ENCODE measurements at regions not wholly inside any gene's neighbourhood (a gene's known extent, or its start where the extent isn't known, plus 50 kb on each side); places are given as distances from the start of the nearest gene placed in this dataset.
"Not testable (repeated sequence)": the region's sequence is repeated elsewhere in the genome, so short reads cannot be mapped to it uniquely, and the experiment has no call there.

- Histone ChIP-seq H3K27ac (ENCODE audit: low read depth, low read length) (no peak overlapping the region), H3K4me1 (ENCODE audit: control insufficient read depth, insufficient read depth, low read length) (no peaks in the 10 kb centered on the region), H3K9me3 (ENCODE audit: control insufficient read depth, insufficient read depth, low read length) (no peaks in the 10 kb centered on the region), H3K27me3 (ENCODE audit: control insufficient read depth, insufficient read depth, low read length) (no peaks in the 10 kb centered on the region), H3K4me3 (ENCODE audit: low read depth, low read length) (no peak overlapping the region), H3K36me3 (ENCODE audit: control insufficient read depth, insufficient read depth, low read length) (no peaks in the 10 kb centered on the region)
- 80% methylated on average over 2 of the region's 3 CpGs for WGBS (ENCODE audit: insufficient coverage)
- DNase-seq (ENCODE audit: low read depth in 4 of 6, low spot score in 6 of 6), result peak in 1 of 6 donors; percentile 13
These were observed 649.1 kb downstream of the EPM2A start for GRCh38 chr6:145086197-145086596.

GRCh38 chr6:145087034-145087433 lies 648.3 kb downstream of the EPM2A start:
- 100% methylated on average over 1 of the region's 3 CpGs for WGBS (ENCODE audit: insufficient coverage)
- Histone ChIP-seq H3K4me1 (ENCODE audit: control insufficient read depth, insufficient read depth, low read length) (no peaks in the 10 kb centered on the region), H3K27me3 (ENCODE audit: control insufficient read depth, insufficient read depth, low read length) (no peaks in the 10 kb centered on the region), H3K27ac (ENCODE audit: low read depth, low read length) (no peak overlapping the region), H3K4me3 (ENCODE audit: low read depth, low read length) (no peak overlapping the region), H3K36me3 (ENCODE audit: control insufficient read depth, insufficient read depth, low read length) (no peaks in the 10 kb centered on the region), H3K9me3 (ENCODE audit: control insufficient read depth, insufficient read depth, low read length) (no peaks in the 10 kb centered on the region)
- DNase-seq (ENCODE audit: low read depth in 4 of 6, low spot score in 6 of 6), result no peak

- Histone ChIP-seq H3K4me1 (ENCODE audit: control insufficient read depth, insufficient read depth, low read length) (no peaks in the 10 kb centered on the region), H3K9me3 (ENCODE audit: control insufficient read depth, insufficient read depth, low read length) (no peaks in the 10 kb centered on the region), H3K36me3 (ENCODE audit: control insufficient read depth, insufficient read depth, low read length) (no peaks in the 10 kb centered on the region), H3K4me3 (ENCODE audit: low read depth, low read length) (no peak overlapping the region), H3K27ac (ENCODE audit: low read depth, low read length) (no peak overlapping the region), H3K27me3 (ENCODE audit: control insufficient read depth, insufficient read depth, low read length) (no peaks in the 10 kb centered on the region)
- no peak for DNase-seq (ENCODE audit: low read depth in 4 of 6, low spot score in 6 of 6)
- WGBS (ENCODE audit: insufficient coverage), result 89% methylated on average over 2 of the region's 4 CpGs
These were observed 644.3 kb downstream of the EPM2A start for GRCh38 chr6:145090801-145091585.

GRCh38 chr6:145091586-145092142 lies 643.7 kb downstream of the EPM2A start:
- 90% methylated on average over 2 of the region's 2 CpGs for WGBS (ENCODE audit: insufficient coverage)
- H3K27ac ChIP-seq (ENCODE audit: low read depth, low read length), result no peak overlapping the region
- no peaks in the 10 kb centered on the region for H3K4me1 ChIP-seq (ENCODE audit: control insufficient read depth, insufficient read depth, low read length)

GRCh38 chr6:145092554-145092953 lies 642.8 kb downstream of the EPM2A start:
- H3K4me3 ChIP-seq (ENCODE audit: low read depth, low read length), result no peak overlapping the region
- H3K9me3 ChIP-seq (ENCODE audit: control insufficient read depth, insufficient read depth, low read length), result peaks cover 1% of the 10 kb centered on the region
- no peaks in the 10 kb centered on the region for H3K4me1 ChIP-seq (ENCODE audit: control insufficient read depth, insufficient read depth, low read length)
- H3K27ac ChIP-seq (ENCODE audit: low read depth, low read length), result no peak overlapping the region
- H3K36me3 ChIP-seq (ENCODE audit: control insufficient read depth, insufficient read depth, low read length), result no peaks in the 10 kb centered on the region
- no peaks in the 10 kb centered on the region for H3K27me3 ChIP-seq (ENCODE audit: control insufficient read depth, insufficient read depth, low read length)
- no peak for DNase-seq (ENCODE audit: low read depth in 4 of 6, low spot score in 6 of 6)
- WGBS (ENCODE audit: insufficient coverage), result no CpG with 5 or more reads among the region's 4 CpGs

More at GRCh38 chr6:145091586-145092142, 643.7 kb downstream of the EPM2A start:
- Histone ChIP-seq H3K4me3 (ENCODE audit: low read depth, low read length) (no peak overlapping the region), H3K27me3 (ENCODE audit: control insufficient read depth, insufficient read depth, low read length) (no peaks in the 10 kb centered on the region), H3K36me3 (ENCODE audit: control insufficient read depth, insufficient read depth, low read length) (no peaks in the 10 kb centered on the region), H3K9me3 (ENCODE audit: control insufficient read depth, insufficient read depth, low read length) (no peaks in the 10 kb centered on the region)
- no peak for DNase-seq (ENCODE audit: low read depth in 4 of 6, low spot score in 6 of 6)

- Histone ChIP-seq H3K27ac (ENCODE audit: low read depth, low read length) (no peak overlapping the region), H3K9me3 (ENCODE audit: control insufficient read depth, insufficient read depth, low read length) (peaks cover 1% of the 10 kb centered on the region), H3K36me3 (ENCODE audit: control insufficient read depth, insufficient read depth, low read length) (no peaks in the 10 kb centered on the region), H3K4me1 (ENCODE audit: control insufficient read depth, insufficient read depth, low read length) (no peaks in the 10 kb centered on the region), H3K4me3 (ENCODE audit: low read depth, low read length) (no peak overlapping the region), H3K27me3 (ENCODE audit: control insufficient read depth, insufficient read depth, low read length) (no peaks in the 10 kb centered on the region)
- DNase-seq (ENCODE audit: low read depth in 4 of 6, low spot score in 6 of 6), result no peak
- no CpG with 5 or more reads among the region's 2 CpGs for whole genome bisulfite sequencing (ENCODE audit: insufficient coverage)
These were observed 642.1 kb downstream of the EPM2A start for GRCh38 chr6:145093226-145093625.

- no peaks in the 10 kb centered on the region for H3K4me1 ChIP-seq (ENCODE audit: control insufficient read depth, insufficient read depth, low read length)
- H3K27ac ChIP-seq (ENCODE audit: low read depth, low read length), result no peak overlapping the region
- 88% methylated on average over 1 of the region's 1 CpG for WGBS (ENCODE audit: insufficient coverage)
- H3K36me3 ChIP-seq (ENCODE audit: control insufficient read depth, insufficient read depth, low read length), result no peaks in the 10 kb centered on the region
- no peak for DNase-seq (ENCODE audit: low read depth in 4 of 6, low spot score in 6 of 6)
- H3K27me3 ChIP-seq (ENCODE audit: control insufficient read depth, insufficient read depth, low read length), result no peaks in the 10 kb centered on the region
- H3K4me3 ChIP-seq (ENCODE audit: low read depth, low read length), result no peak overlapping the region
- peaks cover 1% of the 10 kb centered on the region for H3K9me3 ChIP-seq (ENCODE audit: control insufficient read depth, insufficient read depth, low read length)
These were observed 638.5 kb downstream of the EPM2A start for GRCh38 chr6:145096846-145097245.

- not testable (repeated sequence) for H3K4me3 ChIP-seq (ENCODE audit: low read depth, low read length); H3K27ac ChIP-seq (ENCODE audit: low read depth, low read length); H3K27me3 ChIP-seq (ENCODE audit: control insufficient read depth, insufficient read depth, low read length); H3K36me3 ChIP-seq (ENCODE audit: control insufficient read depth, insufficient read depth, low read length); H3K4me1 ChIP-seq (ENCODE audit: control insufficient read depth, insufficient read depth, low read length); DNase-seq (ENCODE audit: low read depth in 4 of 6, low spot score in 6 of 6); H3K9me3 ChIP-seq (ENCODE audit: control insufficient read depth, insufficient read depth, low read length)
- 75% methylated on average over 4 of the region's 6 CpGs for WGBS (ENCODE audit: insufficient coverage)
These were observed 637.2 kb downstream of the EPM2A start for GRCh38 chr6:145098127-145098526.

GRCh38 chr6:145099713-145100112 lies 635.6 kb downstream of the EPM2A start:
- peaks cover 1% of the 10 kb centered on the region for H3K9me3 ChIP-seq (ENCODE audit: control insufficient read depth, insufficient read depth, low read length)
- H3K36me3 ChIP-seq (ENCODE audit: control insufficient read depth, insufficient read depth, low read length), result no peaks in the 10 kb centered on the region
- H3K27me3 ChIP-seq (ENCODE audit: control insufficient read depth, insufficient read depth, low read length), result no peaks in the 10 kb centered on the region
- no peak overlapping the region for H3K27ac ChIP-seq (ENCODE audit: low read depth, low read length)
- DNase-seq (ENCODE audit: low read depth in 4 of 6, low spot score in 6 of 6), result no peak
- no peak overlapping the region for H3K4me3 ChIP-seq (ENCODE audit: low read depth, low read length)
- no peaks in the 10 kb centered on the region for H3K4me1 ChIP-seq (ENCODE audit: control insufficient read depth, insufficient read depth, low read length)
- 100% methylated on average over 1 of the region's 1 CpG for WGBS (ENCODE audit: insufficient coverage)

- Histone ChIP-seq H3K27ac (ENCODE audit: low read depth, low read length) (no peak overlapping the region), H3K9me3 (ENCODE audit: control insufficient read depth, insufficient read depth, low read length) (no peaks in the 10 kb centered on the region), H3K4me3 (ENCODE audit: low read depth, low read length) (no peak overlapping the region), H3K4me1 (ENCODE audit: control insufficient read depth, insufficient read depth, low read length) (no peaks in the 10 kb centered on the region), H3K36me3 (ENCODE audit: control insufficient read depth, insufficient read depth, low read length) (no peaks in the 10 kb centered on the region), H3K27me3 (ENCODE audit: control insufficient read depth, insufficient read depth, low read length) (no peaks in the 10 kb centered on the region)
- no peak for DNase-seq (ENCODE audit: low read depth in 4 of 6, low spot score in 6 of 6)
- no CpG with 5 or more reads among the region's 1 CpG for WGBS (ENCODE audit: insufficient coverage)
These were observed 625.2 kb downstream of the EPM2A start for GRCh38 chr6:145110109-145110508.
